AG04450 (cell line): ENCODE measurements at regions not wholly inside any gene's neighbourhood (a gene's known extent, or its start where the extent isn't known, plus 50 kb on each side); places are given as distances from the start of the nearest gene placed in this dataset.

Source experiments
- CTCF ChIA-PET: fragments of 300-600, 350-600 bp; formaldehyde crosslinking; extraction: SDS; loops from one replicate; lab custom pipeline; 2022; ENCODE audit warnings: antibody characterized with exemption, inconsistent platforms; lab: Charles Lee
- POLR2A ChIA-PET: fragments of 350-600 bp; formaldehyde crosslinking; extraction: SDS; loops from one replicate; lab custom pipeline; 2021; ENCODE audit warnings: antibody characterized with exemption, inconsistent platforms; lab: Yijun Ruan, JAX
- DNase-seq: peaks from one replicate; pipeline ENCODE4 v3.0.0-alpha.2; 2011; ENCODE audit warnings: low read depth, low spot score
- H3K27ac ChIP-seq: one replicate; pipeline ENCODE4 v1.5.1; 2012; ENCODE audit warnings: low read depth, low read length, control low read depth
- H3K27me3 ChIP-seq: one replicate; pipeline ENCODE4 v1.6.0; 2012; ENCODE audit warnings: low read length; ENCODE audit not compliant: control insufficient read depth, insufficient read depth
- H3K4me3 ChIP-seq: 2 replicates; pipeline ENCODE4 v1.5.1; 2011; ENCODE audit warnings: mild to moderate bottlenecking, low read depth, low read length, control low read depth
- H3K9me3 ChIP-seq: 2 replicates; pipeline ENCODE4 v1.5.1; 2012; ENCODE audit warnings: low read length; ENCODE audit not compliant: control insufficient read depth, insufficient read depth
- TF ChIP-seq, protein P1 (sequence below): IDR thresholded peaks from 2 replicates; pipeline ENCODE4 v1.5.1; 2011; ENCODE audit warnings: low read depth, low read length, control low read depth, inconsistent platforms

DNA sequence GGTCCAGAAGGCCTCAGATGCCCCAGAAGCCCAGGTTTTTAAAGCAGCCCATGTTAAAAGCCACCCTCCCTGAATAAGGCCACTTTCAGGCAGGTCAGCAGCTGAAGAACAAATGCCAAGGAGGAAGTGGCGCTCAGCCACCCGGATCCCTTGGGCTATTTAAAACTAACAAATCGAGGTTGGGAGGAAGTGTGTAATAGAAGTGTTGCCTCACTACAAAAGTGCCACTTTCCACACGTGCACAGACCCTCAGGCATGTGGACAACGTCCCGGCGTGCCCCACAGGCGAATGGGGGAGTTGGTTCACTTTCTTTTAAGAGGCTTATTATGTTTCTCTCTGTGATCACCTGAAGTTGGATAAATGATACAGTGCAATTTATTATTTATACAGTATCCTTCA is 173.8 kb upstream of the SALL3 start:
- CTCF ChIA-PET, result no interaction called here
- H3K9me3 ChIP-seq, result peaks cover 80% of the 10 kb centered on the region
- POLR2A ChIA-PET, result no interaction called here
- DNase-seq, result no peak
- H3K27ac ChIP-seq, result no peak overlapping the region
- TF ChIP-seq, protein P1, sequence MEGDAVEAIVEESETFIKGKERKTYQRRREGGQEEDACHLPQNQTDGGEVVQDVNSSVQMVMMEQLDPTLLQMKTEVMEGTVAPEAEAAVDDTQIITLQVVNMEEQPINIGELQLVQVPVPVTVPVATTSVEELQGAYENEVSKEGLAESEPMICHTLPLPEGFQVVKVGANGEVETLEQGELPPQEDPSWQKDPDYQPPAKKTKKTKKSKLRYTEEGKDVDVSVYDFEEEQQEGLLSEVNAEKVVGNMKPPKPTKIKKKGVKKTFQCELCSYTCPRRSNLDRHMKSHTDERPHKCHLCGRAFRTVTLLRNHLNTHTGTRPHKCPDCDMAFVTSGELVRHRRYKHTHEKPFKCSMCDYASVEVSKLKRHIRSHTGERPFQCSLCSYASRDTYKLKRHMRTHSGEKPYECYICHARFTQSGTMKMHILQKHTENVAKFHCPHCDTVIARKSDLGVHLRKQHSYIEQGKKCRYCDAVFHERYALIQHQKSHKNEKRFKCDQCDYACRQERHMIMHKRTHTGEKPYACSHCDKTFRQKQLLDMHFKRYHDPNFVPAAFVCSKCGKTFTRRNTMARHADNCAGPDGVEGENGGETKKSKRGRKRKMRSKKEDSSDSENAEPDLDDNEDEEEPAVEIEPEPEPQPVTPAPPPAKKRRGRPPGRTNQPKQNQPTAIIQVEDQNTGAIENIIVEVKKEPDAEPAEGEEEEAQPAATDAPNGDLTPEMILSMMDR, result no peak
- no peaks in the 10 kb centered on the region for H3K27me3 ChIP-seq
- no peak overlapping the region for H3K4me3 ChIP-seq

DNA sequence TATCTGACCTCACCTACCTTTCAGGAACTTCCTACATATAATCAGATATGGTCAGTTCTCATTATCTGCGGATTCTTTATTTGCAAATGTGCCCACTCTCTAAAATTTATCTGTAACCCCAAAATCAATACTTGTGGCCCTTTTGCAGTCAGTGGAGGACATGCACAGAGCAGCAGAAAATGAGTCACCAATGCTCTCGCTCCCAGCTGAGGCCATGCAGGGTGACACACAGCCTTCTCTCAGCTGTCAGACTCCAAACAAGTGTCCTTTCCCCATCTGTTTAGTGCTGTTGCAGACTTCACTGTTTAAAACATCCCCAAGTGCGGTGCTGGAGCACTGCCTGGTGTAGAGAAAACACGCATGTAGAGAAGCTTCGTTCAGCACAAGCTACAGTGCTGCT is 171.9 kb upstream of the SALL3 start:
- ChIA-PET CTCF (no interaction called here), POLR2A (no interaction called here)
- Histone ChIP-seq H3K27me3 (no peaks in the 10 kb centered on the region), H3K4me3 (no peak overlapping the region), H3K27ac (no peak overlapping the region), H3K9me3 (peaks cover 82% of the 10 kb centered on the region)
- TF ChIP-seq, protein P1, result no peak
- no peak for DNase-seq

DNA sequence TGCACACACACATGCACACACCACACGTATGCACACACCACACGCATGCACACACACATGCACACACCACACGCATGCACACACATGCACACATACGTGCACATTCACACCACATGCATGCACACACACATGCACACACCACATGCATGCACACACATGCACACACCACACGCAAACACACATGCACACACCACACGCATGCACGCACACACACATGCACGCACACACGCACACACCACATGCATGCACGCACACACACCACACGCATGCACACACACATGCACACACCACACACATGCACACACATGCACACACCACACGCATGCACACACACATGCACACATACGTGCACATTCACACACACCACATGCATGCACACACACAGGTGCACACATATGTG is 169.8 kb upstream of the SALL3 start:
- Histone ChIP-seq H3K9me3 (peaks cover 78% of the 10 kb centered on the region), H3K4me3 (no peak overlapping the region), H3K27ac (no peak overlapping the region), H3K27me3 (no peaks in the 10 kb centered on the region)
- TF ChIP-seq, protein P1, result no peak
- DNase-seq, result no peak
- ChIA-PET POLR2A (no interaction called here), CTCF (no interaction called here)

DNA sequence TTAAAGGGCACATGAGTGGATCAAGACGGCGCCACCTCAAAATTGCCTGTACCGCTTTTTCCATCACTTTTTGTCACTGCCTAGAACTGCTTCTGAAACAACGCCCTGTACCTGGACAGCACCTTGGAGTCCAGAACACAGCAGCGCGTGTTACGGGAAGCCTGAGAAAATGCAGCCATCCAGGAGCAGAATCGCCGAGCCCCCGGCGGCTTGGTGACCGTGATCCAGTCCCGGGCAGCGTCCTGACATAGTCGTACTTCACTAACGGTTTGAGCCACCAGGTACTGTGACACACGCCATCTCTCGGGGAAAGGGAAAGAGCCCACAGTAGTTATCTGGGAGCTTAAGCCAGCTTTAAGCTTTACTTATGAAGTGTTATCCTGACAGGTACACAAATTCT is 168.9 kb upstream of the SALL3 start:
- H3K4me3 ChIP-seq, result no peak overlapping the region
- ChIA-PET POLR2A (no interaction called here), CTCF (no interaction called here)
- H3K27ac ChIP-seq, result no peak overlapping the region
- no peaks in the 10 kb centered on the region for H3K27me3 ChIP-seq
- peaks cover 74% of the 10 kb centered on the region for H3K9me3 ChIP-seq
- TF ChIP-seq, protein P1, result no peak
- no peak for DNase-seq

DNA sequence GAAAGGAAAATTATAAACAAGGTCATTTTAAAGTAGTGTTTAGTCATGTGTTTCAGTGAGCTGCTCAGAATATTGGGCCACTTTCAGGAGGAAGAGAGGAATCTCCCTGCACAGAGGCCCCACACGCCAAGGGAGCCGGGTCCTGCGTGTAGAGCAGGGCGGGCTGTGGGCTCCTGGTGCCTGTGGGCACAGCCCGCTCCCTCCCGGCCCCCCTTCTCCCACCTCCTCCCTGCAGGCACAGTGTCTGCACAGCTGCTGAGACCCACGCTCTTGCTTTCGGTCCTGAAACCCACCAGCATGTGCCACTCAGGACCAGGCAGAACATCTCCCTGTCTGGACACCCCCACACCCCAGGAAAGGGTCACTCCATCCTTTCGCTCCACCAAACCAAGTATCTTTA is 167.6 kb upstream of the SALL3 start:
- no peaks in the 10 kb centered on the region for H3K27me3 ChIP-seq
- H3K9me3 ChIP-seq, result peaks cover 78% of the 10 kb centered on the region
- H3K4me3 ChIP-seq, result no peak overlapping the region
- TF ChIP-seq, protein P1, result no peak
- POLR2A ChIA-PET, result no interaction called here
- H3K27ac ChIP-seq, result no peak overlapping the region
- CTCF ChIA-PET, result no interaction called here
- DNase-seq, result no peak
